ENCODE measurements at regions not wholly inside any gene's neighbourhood (a gene's known extent, or its start where the extent isn't known, plus 50 kb on each side); places are given as distances from the start of the nearest gene placed in this dataset.

DNA sequence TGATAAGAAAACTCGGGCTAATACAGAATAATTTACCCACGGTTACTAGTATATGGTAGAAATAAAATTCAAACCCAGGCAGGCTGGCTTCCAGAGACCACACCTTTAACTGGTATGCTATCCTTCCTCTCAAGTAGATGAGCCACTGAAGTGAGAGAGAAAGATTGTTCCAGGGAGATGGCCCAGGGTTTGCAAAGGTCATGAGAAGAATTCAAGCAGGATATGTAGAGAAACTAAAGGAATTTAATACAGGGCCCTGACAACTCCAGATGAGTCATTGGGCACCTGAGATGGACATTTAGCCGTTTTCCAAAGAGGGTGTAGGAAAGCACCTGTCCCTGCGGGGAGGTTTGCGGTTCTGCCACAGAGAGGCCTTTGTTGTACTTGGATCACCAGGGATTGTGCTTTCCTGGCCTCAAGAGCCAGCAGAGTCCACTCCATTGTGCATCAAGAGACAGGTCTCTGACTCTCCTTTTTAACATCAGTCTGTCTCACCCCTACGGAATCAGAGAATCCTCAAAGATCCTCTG, 152.7 kb upstream of the BLID start:
- TF ChIP-seq OVOL2 (CRISPR knock-in tag; IDR thresholded peaks at IDR 0.05; ENCODE audit: borderline replicate concordance): no peak
- TF ChIP-seq CTCF (IDR thresholded peaks at IDR 0.05): no peak
- no peak for TF ChIP-seq MLX (CRISPR knock-in tag; IDR thresholded peaks at IDR 0.05)
- TF ChIP-seq, protein P1, sequence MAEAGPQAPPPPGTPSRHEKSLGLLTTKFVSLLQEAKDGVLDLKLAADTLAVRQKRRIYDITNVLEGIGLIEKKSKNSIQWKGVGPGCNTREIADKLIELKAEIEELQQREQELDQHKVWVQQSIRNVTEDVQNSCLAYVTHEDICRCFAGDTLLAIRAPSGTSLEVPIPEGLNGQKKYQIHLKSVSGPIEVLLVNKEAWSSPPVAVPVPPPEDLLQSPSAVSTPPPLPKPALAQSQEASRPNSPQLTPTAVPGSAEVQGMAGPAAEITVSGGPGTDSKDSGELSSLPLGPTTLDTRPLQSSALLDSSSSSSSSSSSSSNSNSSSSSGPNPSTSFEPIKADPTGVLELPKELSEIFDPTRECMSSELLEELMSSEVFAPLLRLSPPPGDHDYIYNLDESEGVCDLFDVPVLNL (CRISPR knock-in tag; IDR thresholded peaks at IDR 0.05; ENCODE audit: borderline replicate concordance, low read depth): no peak
- no peak for TF ChIP-seq HMGXB4 (CRISPR knock-in tag; IDR thresholded peaks at IDR 0.05)
- no peak for TF ChIP-seq CREB1 (CRISPR knock-in tag; IDR thresholded peaks at IDR 0.05)
- no peak for TF ChIP-seq PREB (CRISPR knock-in tag; IDR thresholded peaks at IDR 0.05; ENCODE audit: borderline replicate concordance)
- no peak for TF ChIP-seq IRF1 (CRISPR knock-in tag; IDR thresholded peaks at IDR 0.05)
- TF ChIP-seq, protein P2, sequence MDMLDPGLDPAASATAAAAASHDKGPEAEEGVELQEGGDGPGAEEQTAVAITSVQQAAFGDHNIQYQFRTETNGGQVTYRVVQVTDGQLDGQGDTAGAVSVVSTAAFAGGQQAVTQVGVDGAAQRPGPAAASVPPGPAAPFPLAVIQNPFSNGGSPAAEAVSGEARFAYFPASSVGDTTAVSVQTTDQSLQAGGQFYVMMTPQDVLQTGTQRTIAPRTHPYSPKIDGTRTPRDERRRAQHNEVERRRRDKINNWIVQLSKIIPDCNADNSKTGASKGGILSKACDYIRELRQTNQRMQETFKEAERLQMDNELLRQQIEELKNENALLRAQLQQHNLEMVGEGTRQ (CRISPR knock-in tag; IDR thresholded peaks at IDR 0.05): no peak
- TF ChIP-seq NR2C2 (CRISPR knock-in tag; IDR thresholded peaks at IDR 0.05): no peak
- no peak for TF ChIP-seq SP1 (CRISPR knock-in tag; conservative IDR thresholded peaks at IDR 0.05)

Measured in WTC11 (cell line).